ENCODE measurements at regions not wholly inside any gene's neighbourhood (a gene's known extent, or its start where the extent isn't known, plus 50 kb on each side); places are given as distances from the start of the nearest gene placed in this dataset.

GRCh38 chr12:22916241-22916640 is 291.3 kb downstream of the ETNK1 start:
- no peak for DNase-seq

- no peak for DNase-seq
Measured at GRCh38 chr12:22916815-22917214, 291.8 kb downstream of the ETNK1 start.

- no peak for DNase-seq
Measured at GRCh38 chr12:22919883-22920282, 294.9 kb downstream of the ETNK1 start.

DNA sequence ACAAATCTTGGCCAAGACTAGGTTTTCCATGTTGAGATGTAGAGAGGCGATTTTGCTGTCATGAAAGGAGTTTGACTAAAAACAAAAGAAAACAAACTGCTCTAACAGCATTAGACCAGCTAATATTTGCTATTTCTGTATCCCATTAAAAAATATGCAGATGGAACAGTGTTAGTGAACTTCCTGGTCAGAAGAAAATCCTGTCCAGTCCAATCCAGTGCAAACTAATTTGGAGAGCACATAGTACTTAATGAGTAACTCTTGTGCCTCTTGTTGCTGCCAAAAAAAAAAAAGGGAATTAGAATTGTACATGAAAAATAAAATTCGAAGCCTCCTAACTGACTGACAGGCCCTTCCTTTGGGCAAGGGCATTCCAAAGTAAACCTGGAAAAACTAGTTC is 298.8 kb downstream of the ETNK1 start:
- DNase-seq: no peak

DNA sequence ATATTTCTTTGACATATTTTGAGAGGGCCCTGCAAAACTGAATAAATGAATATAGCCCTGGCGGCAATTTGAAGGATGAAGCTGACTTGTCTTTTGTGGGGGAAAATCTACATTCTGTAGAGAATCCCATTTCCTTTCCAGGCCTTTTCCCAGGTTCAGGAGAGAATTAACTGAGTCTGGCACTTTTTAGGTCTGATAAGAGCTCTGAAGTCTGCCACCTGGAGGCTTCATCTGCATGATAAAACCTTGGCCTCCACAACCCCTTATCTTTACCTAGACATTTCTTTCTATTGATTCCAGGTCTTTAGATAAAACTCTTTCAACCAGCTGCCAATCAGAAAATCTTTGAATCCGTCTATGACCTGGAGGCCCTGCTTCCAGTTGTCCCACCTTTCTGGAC is 299.4 kb downstream of the ETNK1 start:
- no peak for DNase-seq

DNA sequence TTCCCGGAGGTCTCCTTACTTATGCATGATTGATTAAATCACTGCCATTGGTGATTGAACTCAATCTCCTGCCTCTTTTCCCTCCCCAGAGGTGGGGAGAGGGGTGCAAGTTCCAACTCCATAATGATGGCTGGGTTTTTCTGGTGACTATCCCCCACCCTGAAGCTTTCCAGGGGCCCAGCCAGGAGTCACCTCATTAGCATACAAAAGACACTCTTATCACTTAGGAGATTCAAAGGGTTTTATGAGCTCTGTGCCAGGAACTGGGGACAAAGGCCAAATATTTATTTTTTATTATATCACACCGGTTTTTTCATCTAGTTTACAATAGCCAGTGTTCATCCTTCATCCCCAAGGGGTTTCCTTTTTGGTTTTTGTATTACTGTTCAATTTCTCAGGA is 300.7 kb downstream of the ETNK1 start:
- DNase-seq: no peak

- DNase-seq: no peak
Measured at GRCh38 chr12:22932431-22932830, 307.5 kb downstream of the ETNK1 start.

DNA sequence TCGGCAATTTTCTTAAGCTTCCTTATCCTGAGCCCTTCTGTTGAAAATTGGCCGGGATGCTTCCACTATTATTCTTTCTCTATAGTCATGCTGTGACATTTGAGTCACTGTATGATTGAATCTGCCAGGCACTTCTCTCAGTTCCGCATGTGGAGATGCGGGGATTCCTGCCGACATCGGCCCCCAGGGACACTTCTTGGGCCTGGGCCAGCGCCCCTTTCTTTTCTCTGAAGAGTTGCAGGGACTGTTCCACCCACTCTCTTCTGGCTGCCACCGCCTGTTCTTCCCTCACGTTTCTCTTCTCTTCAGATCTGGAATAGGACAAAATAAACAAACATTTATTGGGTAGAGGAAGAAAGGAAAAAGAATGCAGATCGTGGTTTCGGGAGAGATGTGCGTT is 310.1 kb downstream of the ETNK1 start:
- DNase-seq: no peak

- DNase-seq: no peak
Measured at GRCh38 chr12:22935501-22935900, 310.5 kb downstream of the ETNK1 start.

GRCh38 chr12:22938323-22938722 is 313.4 kb downstream of the ETNK1 start:
- DNase-seq: no peak

GRCh38 chr12:22951206-22951605 is 326.2 kb downstream of the ETNK1 start:
- no peak for DNase-seq

- DNase-seq: no peak
Measured at GRCh38 chr12:22956690-22957089, 331.7 kb downstream of the ETNK1 start.

DNA sequence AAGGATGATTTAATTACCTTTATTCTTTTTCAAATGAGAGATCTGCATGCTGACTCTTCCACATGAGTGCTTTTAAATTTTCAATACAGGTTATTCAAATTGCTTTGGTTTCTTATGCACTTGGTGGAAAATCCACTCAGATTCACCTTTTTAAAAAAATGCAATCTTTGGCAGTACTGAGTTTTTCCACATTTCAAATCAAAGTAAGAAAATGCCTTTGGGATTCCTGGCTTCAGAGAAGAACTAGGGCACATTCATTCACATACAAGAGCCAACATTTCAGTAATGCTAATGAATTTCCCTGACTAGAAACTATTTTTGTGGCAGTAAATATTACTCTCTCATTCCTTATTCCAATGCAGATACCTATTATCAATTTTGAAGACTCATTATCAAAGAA is 342.2 kb downstream of the ETNK1 start:
- DNase-seq: no peak

- no peak for DNase-seq
Measured at GRCh38 chr12:22969521-22969920, 344.6 kb downstream of the ETNK1 start.

- no peak for DNase-seq
Measured at GRCh38 chr12:22971247-22971646, 346.3 kb downstream of the ETNK1 start.

DNA sequence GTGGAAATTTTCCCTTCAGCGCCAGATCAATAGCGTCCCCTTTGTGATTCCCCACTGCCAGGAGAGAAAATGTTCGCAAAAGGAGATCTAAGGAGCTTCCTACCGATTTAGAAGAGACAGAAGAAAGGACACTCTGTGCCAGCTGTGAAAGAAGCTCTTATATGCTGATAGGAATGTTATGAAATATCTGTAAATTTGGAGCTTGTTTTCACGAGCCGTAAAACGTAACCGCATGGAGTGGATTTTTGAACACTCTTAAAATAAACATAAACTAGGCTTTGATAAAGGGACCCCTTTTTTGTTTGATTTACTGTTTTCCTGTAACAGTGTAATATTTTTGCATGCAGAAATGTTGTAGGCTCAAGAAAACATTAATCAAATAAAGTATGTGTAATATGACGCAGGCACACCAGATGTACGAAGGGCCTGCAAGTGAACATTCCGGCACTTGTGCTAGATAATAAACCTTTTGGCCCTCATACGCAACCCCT is 346.8 kb downstream of the ETNK1 start:
- no peak for DNase-seq

DNA sequence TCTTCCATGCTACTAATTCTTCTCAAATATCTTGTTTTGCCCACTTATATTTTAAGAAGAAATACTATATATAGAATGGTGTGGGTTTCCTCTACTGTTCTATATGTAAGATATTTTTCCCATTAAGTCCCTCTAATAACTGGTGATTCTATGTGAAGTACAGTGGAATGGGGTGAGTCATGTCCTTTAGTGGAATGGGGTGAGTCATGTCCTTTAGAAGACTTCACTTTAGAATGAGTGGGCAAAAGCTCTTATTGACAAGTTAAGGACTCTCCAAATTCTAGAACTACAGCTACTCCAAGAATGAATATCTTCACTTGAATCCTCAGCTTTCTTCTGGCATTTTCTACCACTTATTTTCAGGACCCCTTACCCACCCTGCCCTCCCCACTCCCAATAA is 349.9 kb downstream of the ETNK1 start:
- no peak for DNase-seq

DNA sequence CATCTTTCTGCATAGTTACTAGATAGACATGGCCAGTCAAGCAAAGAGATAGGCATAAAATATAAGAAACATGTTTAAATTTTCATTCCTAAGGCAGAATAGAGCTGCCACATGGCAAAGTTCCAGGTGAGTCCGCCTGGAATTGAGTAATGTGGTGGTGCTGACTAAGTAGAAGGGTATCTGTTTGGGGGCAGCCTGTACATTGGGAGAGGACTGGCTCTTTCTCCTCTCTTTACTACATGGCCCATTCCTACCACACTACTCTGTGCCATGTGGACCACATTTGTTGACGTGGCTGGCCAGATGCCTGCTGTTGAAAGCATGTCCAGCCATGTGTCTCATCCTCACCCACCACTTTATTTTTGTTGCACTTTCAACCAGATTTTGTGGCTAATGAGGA is 354.0 kb downstream of the ETNK1 start:
- DNase-seq: no peak

- DNase-seq: no peak
Measured at GRCh38 chr12:22979854-22980469, 355.0 kb downstream of the ETNK1 start.

GRCh38 chr12:22981711-22982110 is 356.7 kb downstream of the ETNK1 start:
- no peak for DNase-seq

DNA sequence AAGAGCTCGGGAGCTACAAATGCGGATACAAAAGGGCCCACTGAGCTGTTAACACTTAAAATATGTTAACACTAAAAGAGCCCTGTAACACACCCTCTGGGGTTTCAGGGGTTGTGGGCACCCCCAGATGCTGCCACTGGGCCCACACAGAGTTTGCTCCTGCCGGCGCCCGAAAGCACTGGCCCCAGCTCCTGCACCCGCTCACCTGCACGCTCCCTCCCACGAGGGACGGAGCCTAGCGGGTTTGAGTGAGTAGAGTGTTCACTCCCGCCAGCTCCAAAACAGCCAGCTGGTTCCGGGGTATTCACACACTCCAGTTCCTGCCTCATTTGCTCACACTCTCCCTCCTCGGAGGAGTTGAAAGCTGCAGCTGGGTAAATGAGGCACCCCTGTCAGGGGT is 357.7 kb downstream of the ETNK1 start:
- DNase-seq: no peak

- DNase-seq: no peak
Measured at GRCh38 chr12:22986997-22987396, 362.0 kb downstream of the ETNK1 start.

DNA sequence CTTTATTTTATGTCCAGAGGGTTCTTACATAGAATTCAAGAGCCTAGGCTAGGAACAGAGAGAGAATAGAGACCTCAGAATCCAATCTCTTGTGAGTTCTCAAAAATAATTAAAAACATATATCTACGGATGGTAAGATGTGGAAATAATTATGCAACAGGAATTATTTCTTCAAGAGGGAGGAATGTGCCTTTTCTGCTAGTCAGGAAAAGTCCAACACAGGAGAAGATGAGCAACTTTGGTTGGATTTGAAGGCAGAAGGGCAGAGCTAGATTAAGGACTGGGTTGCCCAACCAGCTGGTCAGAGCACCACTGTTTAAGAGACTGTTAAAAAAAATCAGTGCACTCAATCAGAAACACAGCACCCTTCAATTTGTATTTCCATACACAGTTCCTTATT is 365.5 kb downstream of the ETNK1 start:
- no peak for DNase-seq

DNA sequence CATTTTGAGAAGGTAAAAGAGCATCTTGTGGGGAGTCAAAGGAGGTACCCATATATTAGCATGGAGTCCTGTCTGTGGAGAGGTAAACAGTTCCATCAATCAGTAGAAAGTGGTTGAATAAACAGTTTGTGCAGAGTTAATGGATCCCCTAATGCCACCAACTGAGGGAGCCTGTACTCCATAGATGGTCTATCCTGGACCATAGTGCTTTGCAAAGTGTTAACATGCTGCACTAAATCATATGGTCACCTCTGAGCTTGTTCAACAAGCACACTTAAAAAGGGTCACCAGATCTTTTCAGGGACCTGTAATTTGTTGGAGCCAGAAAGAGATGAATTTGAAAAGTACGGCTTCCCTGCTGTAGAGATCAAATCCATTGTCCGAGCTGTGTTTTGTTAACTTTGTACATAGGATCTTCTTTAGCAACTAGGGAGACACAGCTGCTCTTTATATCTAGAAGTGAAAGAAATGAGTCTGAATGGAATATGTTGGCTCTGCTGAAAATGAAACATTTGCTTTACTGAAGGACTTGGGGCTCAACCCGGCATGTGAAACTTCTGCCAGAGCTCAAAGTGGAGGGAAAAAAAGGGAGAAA is 366.4 kb downstream of the ETNK1 start:
- DNase-seq: no peak
